Right lobe of liver (tissue), 6 donors: ENCODE measurements at regions not wholly inside any gene's neighbourhood (a gene's known extent, or its start where the extent isn't known, plus 50 kb on each side); places are given as distances from the start of the nearest gene placed in this dataset.

Experiments
- ATAC-seq, 4 donors: fragments of 200-7000 bp; cut with Tn5 transposase; one replicate each; pipeline ENCODE4 v1.9.1; 2020; ENCODE audit warnings: mild to moderate bottlenecking in 4 of 4, moderate library complexity in 4 of 4
- DNase-seq, 3 donors: peaks; one replicate each; pipeline ENCODE4 v3.0.0-alpha.2; 2020
- H3K27ac ChIP-seq, 3 donors: fragments of 200-600 bp; one replicate each; pipeline ENCODE4 v1.8.0; 2022
- H3K27me3 ChIP-seq, 2 donors: fragments of 200-600 bp; one replicate each; pipeline ENCODE4 v1.8.0; 2022
- H3K36me3 ChIP-seq, 4 donors: fragments of 200-600 bp; sonication (generic) in 1 of 4; one replicate each; pipeline versions ENCODE4 v1.5.1 to v1.8.0; 2017 to 2022; ENCODE audit warnings: control low read depth in 1 of 4
- H3K4me1 ChIP-seq, 4 donors: fragments of 200-600 bp; sonication (generic) in 1 of 4; one replicate each; pipeline versions ENCODE4 v1.5.1 to v1.8.0; 2017 to 2022; ENCODE audit warnings: control low read depth in 1 of 4
- H3K4me3 ChIP-seq, 3 donors: fragments of 200-600 bp; one replicate each; pipeline ENCODE4 v1.8.0; 2022
- H3K9me3 ChIP-seq, 4 donors: fragments of 200-600 bp; sonication (generic) in 1 of 4; one replicate each; pipeline versions ENCODE4 v1.5.1 to v1.8.0; 2017 to 2022; ENCODE audit warnings: control low read depth in 1 of 4
- CTCF ChIP-seq, 4 donors: fragments of 200-600 bp in 3 of 4; fragments of 450-650 bp in 1 of 4; IDR thresholded peaks; one replicate each; pipeline versions ENCODE4 v1.5.1 to v1.8.0; 2016 to 2022; ENCODE audit warnings: antibody characterized with exemption in 4 of 4, mild to moderate bottlenecking in 2 of 4
- POLR2A ChIP-seq: fragments of 450-650 bp; IDR thresholded peaks from one replicate; pipeline ENCODE4 v1.6.1; 2017; ENCODE audit warnings: antibody characterized with exemption, mild to moderate bottlenecking
- WGBS: methylation state at CpG from one replicate; pipeline ENCODE4 v1.1.6; 2018; ENCODE audit warnings: low coverage, low lambda C conversion rate; ENCODE audit not compliant: insufficient coverage; ENCODE audit errors: missing lambda C conversion rate; 5-methylcytosine and 5-hydroxymethylcytosine counted together
- intact Hi-C, 2 donors: fragments of 100-400 bp; cut with DNase I; formaldehyde crosslinking; loops; one replicate each; pipeline versions ENCODE4 v1.11.2 to v1.14.1; 2022
- donor health status: DM: no; HTN: yes; CAD: no.
- donor health status: DM: no; HTN: no; CAD: no.
- donor health status: DM: no; HTN: no; CAD: no.
- donor health status: DM: no; HTN: yes; CAD: no.
- donor health status: DM: no; HTN: yes; CAD: no.

DNA sequence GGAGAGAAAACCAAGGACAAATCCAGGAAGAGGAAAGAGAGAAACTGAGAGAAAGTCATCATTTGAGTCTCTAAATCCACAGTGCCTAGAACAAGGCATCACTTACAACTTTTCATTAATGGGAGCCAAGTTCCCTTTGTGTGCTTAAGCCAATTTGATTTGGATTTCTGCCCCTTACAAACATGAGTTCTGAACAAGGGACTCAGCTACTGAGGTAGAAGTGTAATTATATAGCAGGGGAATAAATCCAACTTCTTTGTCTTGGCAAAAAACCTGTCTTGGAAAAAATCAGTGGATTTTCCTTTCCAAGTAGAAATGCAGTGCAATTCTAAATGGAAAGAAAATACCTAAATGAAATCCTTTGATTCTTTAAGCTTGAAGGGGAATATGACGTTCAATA, 307.2 kb upstream of the CNTN3 start:
- H3K27ac ChIP-seq: no peak overlapping the region
- H3K4me1 ChIP-seq: no peaks in the 10 kb centered on the region
- no peaks in the 10 kb centered on the region for H3K27me3 ChIP-seq
- no peak overlapping the region for H3K4me3 ChIP-seq
- TF ChIP-seq POLR2A (no peak), CTCF (IDR thresholded peaks at IDR 0.05) (no peak)
- intact Hi-C loops: no loop called here
- WGBS: 52% methylated on average over 1 of the region's 1 CpG
- ATAC-seq: no peak
- DNase-seq: no peak
- H3K9me3 ChIP-seq: no peaks in the 10 kb centered on the region
- no peaks in the 10 kb centered on the region for H3K36me3 ChIP-seq

DNA sequence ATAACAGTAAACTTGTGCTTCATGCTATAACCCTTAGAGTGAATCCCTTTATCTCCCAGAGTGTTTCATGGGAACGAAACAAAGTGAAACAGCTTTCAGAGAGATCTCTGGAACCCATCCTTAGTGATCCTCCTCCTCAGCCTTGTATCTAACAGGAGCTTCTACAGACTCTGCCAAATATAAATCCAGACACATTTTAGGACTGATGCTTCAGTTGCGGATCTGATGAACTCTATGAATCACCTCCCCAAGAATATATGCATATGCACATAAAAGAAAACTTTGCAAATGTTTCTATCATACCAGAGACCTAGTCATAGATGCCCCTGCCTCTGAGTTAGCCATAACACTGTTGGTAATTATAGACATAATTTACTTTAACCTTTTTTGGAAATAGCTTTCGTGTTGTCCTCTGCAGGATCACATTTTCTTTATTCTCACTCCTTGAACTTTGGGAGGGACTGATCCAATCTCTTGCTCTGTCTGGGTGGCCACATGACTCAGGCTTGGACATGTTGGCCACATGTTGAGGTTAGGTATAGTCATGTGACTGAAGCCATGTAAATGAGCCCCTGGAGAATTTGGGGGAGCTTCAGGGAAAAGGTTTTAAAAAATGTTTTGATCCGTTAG, 306.4 kb upstream of the CNTN3 start:
- no peaks in the 10 kb centered on the region for H3K27me3 ChIP-seq
- 47% methylated on average over 4 of the region's 4 CpGs for WGBS
- no peak for ATAC-seq
- no peaks in the 10 kb centered on the region for H3K9me3 ChIP-seq
- no peak for TF ChIP-seq CTCF (IDR thresholded peaks at IDR 0.05)
- no peak for TF ChIP-seq POLR2A
- intact Hi-C loops: no loop called here
- no peak overlapping the region for H3K4me3 ChIP-seq
- DNase-seq: no peak
- no peaks in the 10 kb centered on the region for H3K36me3 ChIP-seq
- H3K4me1 ChIP-seq: no peaks in the 10 kb centered on the region
- no peak overlapping the region for H3K27ac ChIP-seq

DNA sequence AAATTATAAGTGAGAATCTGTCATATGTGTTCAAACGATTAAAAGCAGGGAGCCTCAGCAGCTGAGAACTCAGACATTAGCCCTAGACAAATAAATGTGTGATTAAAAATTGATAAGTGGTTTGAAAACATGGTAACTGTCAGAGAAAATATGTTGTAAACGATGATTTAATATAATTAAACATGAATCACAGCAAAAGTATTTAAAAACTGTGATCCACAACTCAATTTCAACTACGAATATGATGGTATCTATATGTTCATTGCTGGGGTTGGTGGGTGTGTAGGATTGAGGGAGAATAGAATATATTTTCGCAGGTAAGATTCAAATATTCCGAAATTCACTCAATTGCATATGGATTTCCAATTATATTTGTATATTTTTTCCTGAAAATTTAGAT, 302.2 kb upstream of the CNTN3 start:
- WGBS: 26% methylated on average over 5 of the region's 5 CpGs

DNA sequence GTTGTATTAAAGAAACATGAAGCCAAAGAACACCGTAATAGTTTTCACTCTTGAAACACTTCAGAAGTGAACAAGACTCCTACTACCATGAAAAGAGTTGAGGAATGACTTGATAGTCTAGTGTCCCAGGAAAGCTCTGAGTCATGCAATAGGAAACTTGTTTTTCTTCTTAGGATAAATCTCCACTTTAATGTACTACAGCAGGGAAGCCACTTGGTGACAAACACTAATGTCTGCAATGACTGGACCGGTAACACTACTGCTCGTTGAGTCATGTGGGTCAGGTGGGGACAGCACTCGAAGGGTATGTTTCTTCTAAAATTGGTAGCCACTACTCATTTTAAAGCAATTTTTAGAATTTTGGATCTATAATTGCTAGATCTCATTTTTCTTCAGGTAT, 291.7 kb upstream of the CNTN3 start:
- Histone ChIP-seq H3K36me3 (no peaks in the 10 kb centered on the region), H3K4me3 (no peak overlapping the region), H3K9me3 (no peaks in the 10 kb centered on the region), H3K27me3 (no peaks in the 10 kb centered on the region), H3K4me1 (no peaks in the 10 kb centered on the region), H3K27ac (no peak overlapping the region)
- intact Hi-C loops: no loop called here
- ATAC-seq (no peak), DNase-seq (no peak)
- TF ChIP-seq POLR2A: no peak
- no peak for TF ChIP-seq CTCF (IDR thresholded peaks at IDR 0.05)
- 60% methylated on average over 4 of the region's 4 CpGs for WGBS

More for the DNA sequence above, 302.2 kb upstream of the CNTN3 start:
- Histone ChIP-seq H3K4me1 (no peaks in the 10 kb centered on the region), H3K4me3 (no peak overlapping the region), H3K36me3 (no peaks in the 10 kb centered on the region), H3K27me3 (no peaks in the 10 kb centered on the region), H3K27ac (no peak overlapping the region), H3K9me3 (no peaks in the 10 kb centered on the region)
- no peak for DNase-seq
- TF ChIP-seq CTCF (IDR thresholded peaks at IDR 0.05) (no peak), POLR2A (no peak)
- ATAC-seq: no peak
- intact Hi-C loops: no loop called here

GRCh38 chr3:74905478-74905877, 291.0 kb upstream of the CNTN3 start:
- Histone ChIP-seq H3K36me3 (no peaks in the 10 kb centered on the region), H3K9me3 (no peaks in the 10 kb centered on the region), H3K27me3 (no peaks in the 10 kb centered on the region), H3K4me1 (no peaks in the 10 kb centered on the region), H3K4me3 (no peak overlapping the region), H3K27ac (no peak overlapping the region)
- 43% methylated on average over 1 of the region's 1 CpG for WGBS
- ATAC-seq: no peak
- intact Hi-C loops: no loop called here
- no peak for DNase-seq
- no peak for TF ChIP-seq CTCF (IDR thresholded peaks at IDR 0.05)
- TF ChIP-seq POLR2A: no peak
